Heart left ventricle (tissue), 16 donors: ENCODE measurements at regions not wholly inside any gene's neighbourhood (a gene's known extent, or its start where the extent isn't known, plus 50 kb on each side); places are given as distances from the start of the nearest gene placed in this dataset.
"Not testable (repeated sequence)": the region's sequence is repeated elsewhere in the genome, so short reads cannot be mapped to it uniquely, and the experiment has no call there.

ENCODE experiments used
- ATAC-seq, 4 donors: fragments of 200-7000 bp; cut with Tn5 transposase; one replicate each; pipeline ENCODE4 v1.9.1; 2020 to 2022; ENCODE audit warnings: moderate library complexity in 4 of 4, mild to moderate bottlenecking in 3 of 4, moderate number of reproducible peaks in 1 of 4
- DNase-seq, 5 donors: peaks; one replicate each; pipeline ENCODE4 v3.0.0-alpha.2; 2020
- H3K27ac ChIP-seq, 12 donors: fragments of 200-600 bp; sonication (generic) in 4 of 12; one replicate each; pipeline versions ENCODE4 v1.5.0 to v1.8.0; 2016 to 2022; ENCODE audit warnings: mild to moderate bottlenecking in 2 of 12
- H3K27me3 ChIP-seq, 9 donors: fragments of 200-600 bp; sonication (generic) in 2 of 9; one replicate each; pipeline versions ENCODE4 v1.5.1 to v1.8.0; 2016 to 2022; ENCODE audit warnings: mild to moderate bottlenecking in 3 of 9
- H3K36me3 ChIP-seq, 9 donors: fragments of 200-600 bp; sonication (generic) in 2 of 9; one replicate each; pipeline versions ENCODE4 v1.5.0 to v1.8.0; 2018 to 2022; ENCODE audit warnings: mild to moderate bottlenecking in 2 of 9
- H3K4me1 ChIP-seq, 12 donors: fragments of 200-600 bp; sonication (generic) in 4 of 12; one replicate each; pipeline versions ENCODE4 v1.5.0 to v1.8.0; 2016 to 2022; ENCODE audit warnings: mild to moderate bottlenecking in 3 of 12
- H3K4me3 ChIP-seq, 12 donors: fragments of 200-600 bp; sonication (generic) in 4 of 12; one replicate each; pipeline versions ENCODE4 v1.5.0 to v1.8.0; 2017 to 2022; ENCODE audit warnings: mild to moderate bottlenecking in 9 of 12, moderate library complexity in 4 of 12
- H3K9me3 ChIP-seq, 12 donors: fragments of 200-600 bp; sonication (generic) in 4 of 12; one replicate each; pipeline versions ENCODE4 v1.5.0 to v1.8.0; 2016 to 2022; ENCODE audit warnings: mild to moderate bottlenecking in 1 of 12
- POLR2A ChIP-seq, 2 donors: fragments of 450-650 bp; IDR thresholded peaks; one replicate each; pipeline ENCODE4 v1.6.1; 2017; ENCODE audit warnings: antibody characterized with exemption in 2 of 2, mild to moderate bottlenecking in 2 of 2, moderate library complexity in 2 of 2
- WGBS, 4 donors: extraction: QIAGEN DNeasy Blood & Tissue Kit in 2 of 4; methylation state at CpG; one replicate each; pipeline versions ENCODE4 v1.1.5 to v1.1.7; 2013 to 2018; 5-methylcytosine and 5-hydroxymethylcytosine counted together
- intact Hi-C, 10 donors: fragments of 100-400 bp; cut with DNase I; formaldehyde crosslinking; loops; one replicate each; pipeline versions ENCODE4 v1.11.1 to v1.14.2; 2022
- TF ChIP-seq, protein P1 (sequence below), 12 donors: fragments of 200-600 bp; sonication (generic) in 4 of 12; IDR thresholded peaks; one replicate each; pipeline versions ENCODE4 v1.5.0 to v1.8.0; 2018 to 2022; ENCODE audit warnings: antibody characterized with exemption in 12 of 12, mild to moderate bottlenecking in 5 of 12
- donor health status: ischemic (EF 13 %, LVEDD 7.1; RV severe dilation, severe dysfunction).
- donor health status: healthy with polysubstance abuse.
- donor health status: DM: no; HTN: yes; CAD: no.
- donor health status: DM: no; HTN: no; CAD: no.
- donor health status: ischemic (EF 25% LVEDD 6.9; RV normal size, moderate dysfunction).
- donor health status: ischemic (EF 25% LVEDD 5.7; RV mildly dilated, moderate dysfunction).
- donor health status: healthy.
- donor health status: DM: yes; HTN: yes; CAD: no.
- donor health status: ischemic (EF 35%, LVEDD 5.7; RV mildly dilated, moderate dysfunction).
- donor health status: nonischemic (EF 11% LVEDD 7.7; RV severe dilation, severe dysfunction).
- donor health status: DM: yes; HTN: yes; CAD: no.
- donor health status: PGD.
- donor health status: ischemic (EF 29% LVEDD 5.4; RV normal size, mild dysfunction).
- donor health status: nonischemic (EF 23%, LVEDD 6.1; RV moderate dilation, normal function).

DNA sequence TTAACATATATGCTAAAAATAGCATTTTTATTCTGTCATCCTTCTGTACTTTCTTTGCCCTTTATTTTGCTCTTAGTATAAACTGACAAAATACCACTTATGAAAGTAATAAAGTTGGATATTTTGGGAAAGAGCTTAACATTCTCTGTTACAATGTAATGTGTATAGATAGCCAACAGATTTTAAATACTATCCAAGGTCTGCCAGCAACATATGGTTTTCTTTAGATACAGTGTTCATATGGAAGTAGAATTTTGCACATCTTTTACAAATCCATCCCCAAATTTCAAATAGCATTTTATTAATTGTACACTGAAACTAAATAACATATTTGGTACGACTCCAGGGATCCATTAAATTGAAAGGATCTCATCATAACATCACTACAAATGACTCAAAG, 268.6 kb upstream of the PCDH18 start:
- TF ChIP-seq POLR2A (IDR thresholded peaks at IDR 0.05) = no peak
- TF ChIP-seq, protein P1, sequence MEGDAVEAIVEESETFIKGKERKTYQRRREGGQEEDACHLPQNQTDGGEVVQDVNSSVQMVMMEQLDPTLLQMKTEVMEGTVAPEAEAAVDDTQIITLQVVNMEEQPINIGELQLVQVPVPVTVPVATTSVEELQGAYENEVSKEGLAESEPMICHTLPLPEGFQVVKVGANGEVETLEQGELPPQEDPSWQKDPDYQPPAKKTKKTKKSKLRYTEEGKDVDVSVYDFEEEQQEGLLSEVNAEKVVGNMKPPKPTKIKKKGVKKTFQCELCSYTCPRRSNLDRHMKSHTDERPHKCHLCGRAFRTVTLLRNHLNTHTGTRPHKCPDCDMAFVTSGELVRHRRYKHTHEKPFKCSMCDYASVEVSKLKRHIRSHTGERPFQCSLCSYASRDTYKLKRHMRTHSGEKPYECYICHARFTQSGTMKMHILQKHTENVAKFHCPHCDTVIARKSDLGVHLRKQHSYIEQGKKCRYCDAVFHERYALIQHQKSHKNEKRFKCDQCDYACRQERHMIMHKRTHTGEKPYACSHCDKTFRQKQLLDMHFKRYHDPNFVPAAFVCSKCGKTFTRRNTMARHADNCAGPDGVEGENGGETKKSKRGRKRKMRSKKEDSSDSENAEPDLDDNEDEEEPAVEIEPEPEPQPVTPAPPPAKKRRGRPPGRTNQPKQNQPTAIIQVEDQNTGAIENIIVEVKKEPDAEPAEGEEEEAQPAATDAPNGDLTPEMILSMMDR (IDR thresholded peaks at IDR 0.05) = no peak
- WGBS, 4 donors = 0 to 74% (median 56%) methylated on average over 1 of the region's 1 CpG
- H3K4me1 ChIP-seq = no peaks in the 10 kb centered on the region
- ATAC-seq (no peak), DNase-seq (no peak)
- intact Hi-C loops = no loop called here
- no peak overlapping the region for H3K4me3 ChIP-seq
- no peaks in the 10 kb centered on the region for H3K36me3 ChIP-seq
- H3K27ac ChIP-seq = no peak overlapping the region
- peaks cover 0 to 3% (median 0%) of the 10 kb centered on the region in 12 donors for H3K9me3 ChIP-seq
- no peaks in the 10 kb centered on the region for H3K27me3 ChIP-seq

GRCh38 chr4:137794764-137795254, 262.5 kb upstream of the PCDH18 start:
- WGBS, 4 donors = 67 to 75% (median 74%) methylated on average over 6 of the region's 6 CpGs
- Histone ChIP-seq H3K4me3 (peak overlapping the region in 1 of 12 donors; percentile 20), H3K9me3 (peaks cover 0 to 3% (median 0%) of the 10 kb centered on the region in 12 donors), H3K27me3 (no peaks in the 10 kb centered on the region), H3K36me3 (no peaks in the 10 kb centered on the region), H3K4me1 (no peaks in the 10 kb centered on the region), H3K27ac (no peak overlapping the region)
- no peak for ATAC-seq
- DNase-seq = no peak
- intact Hi-C loops = no loop called here
- TF ChIP-seq, protein P1 (IDR thresholded peaks at IDR 0.05) = no peak
- no peak for TF ChIP-seq POLR2A (IDR thresholded peaks at IDR 0.05)

GRCh38 chr4:137789263-137789662, 257.0 kb upstream of the PCDH18 start:
- ATAC-seq, H3K27ac ChIP-seq, H3K36me3 ChIP-seq, intact Hi-C loops, H3K4me3 ChIP-seq, H3K27me3 ChIP-seq, H3K4me1 ChIP-seq, H3K9me3 ChIP-seq, DNase-seq: not testable (repeated sequence)
- WGBS, 4 donors = 91 to 98% (median 92%) methylated on average over 3 of the region's 3 CpGs

GRCh38 chr4:137783923-137784322, 251.6 kb upstream of the PCDH18 start:
- not testable (repeated sequence) for ATAC-seq, DNase-seq

DNA sequence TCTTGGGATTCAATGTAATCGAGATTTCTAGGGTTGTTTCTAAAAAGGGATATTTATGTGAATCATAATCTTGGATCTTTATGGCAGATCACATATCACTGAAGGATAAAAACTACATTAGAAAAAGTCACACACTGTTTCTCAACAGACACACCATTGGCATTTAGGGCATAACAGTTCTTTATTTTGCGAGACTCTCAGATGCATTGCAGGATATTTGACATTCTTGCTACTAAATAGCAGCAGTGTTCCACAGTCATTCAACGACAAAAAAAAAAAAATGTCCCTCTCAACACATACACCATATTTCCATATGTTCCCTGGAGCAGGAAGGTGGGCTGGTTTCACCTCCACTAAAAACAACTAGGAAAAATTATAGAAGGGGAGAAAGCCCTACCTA, 243.4 kb upstream of the PCDH18 start:
- DNase-seq (no peak), ATAC-seq (no peak)
- no peak for TF ChIP-seq POLR2A (IDR thresholded peaks at IDR 0.05)
- TF ChIP-seq, protein P1 (IDR thresholded peaks at IDR 0.05) = no peak
- 61 to 71% (median 64%) methylated on average over 3 of the region's 3 CpGs for WGBS, 4 donors
- no peaks in the 10 kb centered on the region for H3K4me1 ChIP-seq
- no peaks in the 10 kb centered on the region for H3K27me3 ChIP-seq
- no peak overlapping the region for H3K4me3 ChIP-seq
- no peak overlapping the region for H3K27ac ChIP-seq
- no peaks in the 10 kb centered on the region for H3K9me3 ChIP-seq
- intact Hi-C loops = no loop called here
- no peaks in the 10 kb centered on the region for H3K36me3 ChIP-seq

More at GRCh38 chr4:137783923-137784322, 251.6 kb upstream of the PCDH18 start:
- H3K27me3 ChIP-seq, intact Hi-C loops, H3K9me3 ChIP-seq, H3K27ac ChIP-seq, H3K4me3 ChIP-seq, H3K36me3 ChIP-seq, H3K4me1 ChIP-seq: not testable (repeated sequence)
- WGBS, 4 donors = 66 to 84% (median 75%) methylated on average over 6 to 7 of the region's 7 CpGs
